Uterus (tissue), 2 donors: ENCODE measurements at regions not wholly inside any gene's neighbourhood (a gene's known extent, or its start where the extent isn't known, plus 50 kb on each side); places are given as distances from the start of the nearest gene placed in this dataset.

Source experiments
- POLR2A ChIP-seq, 2 donors: fragments of 450-650 bp; IDR thresholded peaks; one replicate each; pipeline ENCODE4 v1.6.1; 2016; ENCODE audit warnings: antibody characterized with exemption in 2 of 2, mild to moderate bottlenecking in 1 of 2, moderate library complexity in 1 of 2
- TF ChIP-seq, protein P1 (sequence below), 4 experiments: fragments of 200-600 bp in 2 of 4; fragments of 450-650 bp in 2 of 4; sonication (generic) in 2 of 4; IDR thresholded peaks; one replicate each; pipeline ENCODE4 v1.5.1; 2016 to 2019; ENCODE audit warnings: antibody characterized with exemption in 4 of 4, mild to moderate bottlenecking in 2 of 4, moderate library complexity in 1 of 4

DNA sequence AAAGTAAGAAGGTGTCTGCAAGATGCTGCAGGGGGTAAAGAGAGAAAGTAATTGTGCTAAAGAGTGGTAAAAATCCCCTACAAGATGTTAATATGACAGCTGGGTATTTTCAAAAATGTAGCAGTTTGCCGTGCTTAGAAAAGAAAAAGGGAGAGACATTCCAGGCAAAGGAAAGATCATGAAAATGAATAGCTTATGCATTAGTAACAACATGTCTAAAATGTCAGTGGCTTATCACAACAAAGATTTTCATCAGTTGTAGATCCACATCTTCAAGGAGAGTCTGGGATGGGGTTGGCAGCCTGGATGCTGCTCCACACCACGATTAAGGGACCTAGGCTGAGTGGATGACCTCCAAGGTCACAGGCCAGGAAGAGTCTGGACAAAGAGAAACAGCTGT is 920.9 kb downstream of the GRID1 start:
- TF ChIP-seq, protein P1, sequence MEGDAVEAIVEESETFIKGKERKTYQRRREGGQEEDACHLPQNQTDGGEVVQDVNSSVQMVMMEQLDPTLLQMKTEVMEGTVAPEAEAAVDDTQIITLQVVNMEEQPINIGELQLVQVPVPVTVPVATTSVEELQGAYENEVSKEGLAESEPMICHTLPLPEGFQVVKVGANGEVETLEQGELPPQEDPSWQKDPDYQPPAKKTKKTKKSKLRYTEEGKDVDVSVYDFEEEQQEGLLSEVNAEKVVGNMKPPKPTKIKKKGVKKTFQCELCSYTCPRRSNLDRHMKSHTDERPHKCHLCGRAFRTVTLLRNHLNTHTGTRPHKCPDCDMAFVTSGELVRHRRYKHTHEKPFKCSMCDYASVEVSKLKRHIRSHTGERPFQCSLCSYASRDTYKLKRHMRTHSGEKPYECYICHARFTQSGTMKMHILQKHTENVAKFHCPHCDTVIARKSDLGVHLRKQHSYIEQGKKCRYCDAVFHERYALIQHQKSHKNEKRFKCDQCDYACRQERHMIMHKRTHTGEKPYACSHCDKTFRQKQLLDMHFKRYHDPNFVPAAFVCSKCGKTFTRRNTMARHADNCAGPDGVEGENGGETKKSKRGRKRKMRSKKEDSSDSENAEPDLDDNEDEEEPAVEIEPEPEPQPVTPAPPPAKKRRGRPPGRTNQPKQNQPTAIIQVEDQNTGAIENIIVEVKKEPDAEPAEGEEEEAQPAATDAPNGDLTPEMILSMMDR (IDR thresholded peaks at IDR 0.05) = no peak
- no peak for TF ChIP-seq POLR2A (IDR thresholded peaks at IDR 0.05)
